ENCODE measurements at regions not wholly inside any gene's neighbourhood (a gene's known extent, or its start where the extent isn't known, plus 50 kb on each side); places are given as distances from the start of the nearest gene placed in this dataset.

- Histone ChIP-seq H3K27me3 (replicated peaks in 1 of 4; ENCODE audit: control extremely low read depth in 1 of 4, control insufficient read depth in 3 of 4, insufficient read depth in 4 of 4, low read length in 3 of 4) (no peaks in the 10 kb centered on the region), H3K4me2 (replicated peaks; ENCODE audit: low read depth, low read length, poor library complexity, severe bottlenecking) (no peak overlapping the region), H3K4me3 (ENCODE audit: control extremely low read depth in 1 of 5, extremely low read depth in 1 of 5, insufficient read depth in 1 of 5, low read depth in 2 of 5, low read length in 4 of 5) (no peak overlapping the region), H2AFZ (ENCODE audit: insufficient read depth, low read depth, low read length, poor library complexity, severe bottlenecking) (no peak overlapping the region), H3K79me2 (ENCODE audit: control insufficient read depth, insufficient read depth, low read length) (no peaks in the 10 kb centered on the region), H3K9me3 (ENCODE audit: control extremely low read depth in 1 of 3, control insufficient read depth in 2 of 3, insufficient read depth in 1 of 3, low read length in 2 of 3) (peaks cover 0 to 30% (median 0%) of the 10 kb centered on the region in 3 donors), H3K9ac (ENCODE audit: low read length) (no peak overlapping the region), H4K20me1 (ENCODE audit: control insufficient read depth, insufficient read depth, low read length, poor library complexity, severe bottlenecking) (no peaks in the 10 kb centered on the region), H3K36me3 (replicated peaks in 1 of 2; ENCODE audit: control extremely low read depth in 1 of 2, control insufficient read depth in 1 of 2, extremely low read depth in 1 of 2, insufficient read depth in 2 of 2, low read length in 1 of 2) (no peaks in the 10 kb centered on the region), H3K27ac (ENCODE audit: low read length in 2 of 2) (no peak overlapping the region), H3K4me1 (ENCODE audit: control insufficient read depth in 2 of 2, insufficient read depth in 2 of 2, low read length in 2 of 2) (no peaks in the 10 kb centered on the region)
- Mint-ChIP-seq H3K27me3 (no peaks in the 10 kb centered on the region), H3K4me3 (no peak overlapping the region), H3K27ac (no peak overlapping the region), H3K4me1 (no peaks in the 10 kb centered on the region), H3K9me3 (ENCODE audit: insufficient read depth) (peaks cover 9% of the 10 kb centered on the region)
- TF ChIP-seq CTCF (IDR thresholded peaks at IDR 0.05), result no peak
- 94% methylated on average over 5 of the region's 6 CpGs for WGBS (ENCODE audit: insufficient coverage)
- ChIA-PET CTCF (no interaction called here), POLR2A (no interaction called here)
- no peak for DNase-seq
- intact Hi-C loops (cut with micrococcal nuclease), result no loop called here
- no peak for ATAC-seq (ENCODE audit: low read depth)
Measured at GRCh38 chr5:3009605-3010004, 258.1 kb upstream of the IRX2 start.

- Histone ChIP-seq H2AFZ (ENCODE audit: insufficient read depth, low read depth, low read length, poor library complexity, severe bottlenecking) (no peak overlapping the region), H3K4me2 (replicated peaks; ENCODE audit: low read depth, low read length, poor library complexity, severe bottlenecking) (no peak overlapping the region), H3K79me2 (ENCODE audit: control insufficient read depth, insufficient read depth, low read length) (no peaks in the 10 kb centered on the region), H4K20me1 (ENCODE audit: control insufficient read depth, insufficient read depth, low read length, poor library complexity, severe bottlenecking) (no peaks in the 10 kb centered on the region), H3K9me3 (ENCODE audit: control extremely low read depth in 1 of 3, control insufficient read depth in 2 of 3, insufficient read depth in 1 of 3, low read length in 2 of 3) (peaks cover 0 to 38% (median 0%) of the 10 kb centered on the region in 3 donors), H3K36me3 (replicated peaks in 1 of 2; ENCODE audit: control extremely low read depth in 1 of 2, control insufficient read depth in 1 of 2, extremely low read depth in 1 of 2, insufficient read depth in 2 of 2, low read length in 1 of 2) (no peaks in the 10 kb centered on the region), H3K9ac (ENCODE audit: low read length) (no peak overlapping the region), H3K4me3 (ENCODE audit: control extremely low read depth in 1 of 5, extremely low read depth in 1 of 5, insufficient read depth in 1 of 5, low read depth in 2 of 5, low read length in 4 of 5) (no peak overlapping the region), H3K27ac (ENCODE audit: low read length in 2 of 2) (no peak overlapping the region), H3K27me3 (replicated peaks in 1 of 4; ENCODE audit: control extremely low read depth in 1 of 4, control insufficient read depth in 3 of 4, insufficient read depth in 4 of 4, low read length in 3 of 4) (no peaks in the 10 kb centered on the region), H3K4me1 (ENCODE audit: control insufficient read depth in 2 of 2, insufficient read depth in 2 of 2, low read length in 2 of 2) (no peaks in the 10 kb centered on the region)
- H3K9me3 Mint-ChIP-seq (ENCODE audit: insufficient read depth), result peaks cover 8% of the 10 kb centered on the region
- ChIA-PET CTCF (no interaction called here), POLR2A (no interaction called here)
- H3K4me1 Mint-ChIP-seq, result no peaks in the 10 kb centered on the region
- H3K27me3 Mint-ChIP-seq, result no peaks in the 10 kb centered on the region
- WGBS (ENCODE audit: insufficient coverage), result 32% methylated on average over 2 of the region's 3 CpGs
- intact Hi-C loops (cut with micrococcal nuclease), result no loop called here
- no peak for ATAC-seq (ENCODE audit: low read depth)
- H3K27ac Mint-ChIP-seq, result no peak overlapping the region
- no peak overlapping the region for H3K4me3 Mint-ChIP-seq
- no peak for TF ChIP-seq CTCF (IDR thresholded peaks at IDR 0.05)
- TF ChIP-seq EZH2 (IDR thresholded peaks at IDR 0.05; ENCODE audit: borderline replicate concordance, insufficient read depth, low read depth, low read length, poor library complexity, severe bottlenecking), result no peak
- no peak for DNase-seq
Measured at GRCh38 chr5:3007577-3007976, 256.1 kb upstream of the IRX2 start.
